ENCODE measurements at regions not wholly inside any gene's neighbourhood (a gene's known extent, or its start where the extent isn't known, plus 50 kb on each side); places are given as distances from the start of the nearest gene placed in this dataset.
"Not testable (repeated sequence)": the region's sequence is repeated elsewhere in the genome, so short reads cannot be mapped to it uniquely, and the experiment has no call there.

- Mint-ChIP-seq H3K4me3 (no peak overlapping the region), H3K27me3 (no peaks in the 10 kb centered on the region), H3K27ac (no peak overlapping the region), H3K9me3 (no peaks in the 10 kb centered on the region), H3K4me1 (ENCODE audit: low read depth) (no peaks in the 10 kb centered on the region), H3K36me3 (ENCODE audit: low read depth) (no peaks in the 10 kb centered on the region)
- ChIA-PET CTCF (no interaction called here), POLR2A (no interaction called here)
- ATAC-seq (no peak), DNase-seq (no peak)
- intact Hi-C loops (cut with micrococcal nuclease) = no loop called here
- no peak for TF ChIP-seq CTCF (IDR thresholded peaks at IDR 0.05)
These were observed 233.8 kb upstream of the NEBL start for GRCh38 chr10:21130683-21131442.

- Mint-ChIP-seq H3K4me3 (no peak overlapping the region), H3K27ac (no peak overlapping the region), H3K9me3 (no peaks in the 10 kb centered on the region), H3K4me1 (ENCODE audit: low read depth) (no peaks in the 10 kb centered on the region), H3K27me3 (no peaks in the 10 kb centered on the region), H3K36me3 (ENCODE audit: low read depth) (no peaks in the 10 kb centered on the region)
- no peak for ATAC-seq
- DNase-seq = no peak
- intact Hi-C loops (cut with micrococcal nuclease) = no loop called here
- ChIA-PET POLR2A (no interaction called here), CTCF (no interaction called here)
- no peak for TF ChIP-seq CTCF (IDR thresholded peaks at IDR 0.05)
These were observed 233.0 kb upstream of the NEBL start for GRCh38 chr10:21130108-21130507.

- TF ChIP-seq CTCF (IDR thresholded peaks at IDR 0.05) = no peak
- H3K27ac Mint-ChIP-seq = no peak overlapping the region
- intact Hi-C loops (cut with micrococcal nuclease) = no loop called here
These were observed 228.5 kb upstream of the NEBL start for GRCh38 chr10:21125471-21126228.

GRCh38 chr10:21122907-21123306, 225.8 kb upstream of the NEBL start:
- Mint-ChIP-seq H3K4me1 (ENCODE audit: low read depth) (no peaks in the 10 kb centered on the region), H3K36me3 (ENCODE audit: low read depth) (no peaks in the 10 kb centered on the region), H3K9me3 (no peaks in the 10 kb centered on the region), H3K27me3 (no peaks in the 10 kb centered on the region), H3K27ac (no peak overlapping the region), H3K4me3 (no peak overlapping the region)
- ChIA-PET POLR2A (no interaction called here), CTCF (no interaction called here)
- intact Hi-C loops (cut with micrococcal nuclease) = no loop called here
- ATAC-seq (no peak), DNase-seq (no peak)
- no peak for TF ChIP-seq CTCF (IDR thresholded peaks at IDR 0.05)

More at GRCh38 chr10:21125471-21126228, 228.5 kb upstream of the NEBL start:
- DNase-seq (no peak), ATAC-seq (no peak)
- Mint-ChIP-seq H3K9me3 (no peaks in the 10 kb centered on the region), H3K36me3 (ENCODE audit: low read depth) (no peaks in the 10 kb centered on the region), H3K4me1 (ENCODE audit: low read depth) (no peaks in the 10 kb centered on the region), H3K4me3 (no peak overlapping the region), H3K27me3 (no peaks in the 10 kb centered on the region)
- ChIA-PET POLR2A (interaction anchor here (0.6 kb wide), 1 partner anchor 673 kb away, joined by 3 read pairs; no protein-coding TSS in a partner anchor), CTCF (no interaction called here)

- H3K36me3 Mint-ChIP-seq (ENCODE audit: low read depth); ATAC-seq; H3K4me3 Mint-ChIP-seq; H3K9me3 Mint-ChIP-seq; H3K27ac Mint-ChIP-seq; H3K27me3 Mint-ChIP-seq; DNase-seq; H3K4me1 Mint-ChIP-seq (ENCODE audit: low read depth); intact Hi-C loops (cut with micrococcal nuclease); CTCF ChIA-PET: not testable (repeated sequence)
- POLR2A ChIA-PET = interaction anchor here (0.7 kb wide), 1 partner anchor 27 kb away, joined by 4 read pairs; no protein-coding TSS in a partner anchor
These were observed 224.7 kb upstream of the NEBL start for GRCh38 chr10:21121822-21122221.
